ENCODE measurements at regions not wholly inside any gene's neighbourhood (a gene's known extent, or its start where the extent isn't known, plus 50 kb on each side); places are given as distances from the start of the nearest gene placed in this dataset.

DNA sequence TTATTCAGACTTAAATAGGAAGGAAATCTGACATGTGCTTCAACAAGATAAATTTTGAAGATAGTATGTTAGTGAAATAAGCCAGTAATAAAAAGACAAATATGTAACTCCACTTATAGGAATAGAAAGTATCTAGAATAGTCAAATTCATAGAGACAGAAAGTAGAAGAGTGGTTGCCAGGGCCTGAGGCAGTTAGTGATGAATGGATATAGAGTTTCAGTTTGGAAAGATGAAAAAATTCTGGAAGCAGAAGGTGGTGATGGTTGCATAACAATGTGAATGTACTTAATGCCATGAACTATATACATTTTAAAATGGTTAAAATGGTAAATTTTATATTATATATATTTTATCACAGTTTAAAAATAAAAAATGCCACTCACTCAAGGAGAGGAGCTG is 54.3 kb downstream of the HAND2 start:
- Histone ChIP-seq H2AK5ac (ENCODE audit: low read depth, low read length) (no peak overlapping the region), H3K27ac (ENCODE audit: low read depth, low read length) (no peak overlapping the region), H3K23ac (ENCODE audit: insufficient read length) (no peak overlapping the region), H3K14ac (ENCODE audit: insufficient read length) (no peak overlapping the region), H3K9me3 (ENCODE audit: insufficient read depth in 2 of 2, low read depth in 1 of 2, low read length in 1 of 2) (no peaks in the 10 kb centered on the region), H2AFZ (ENCODE audit: low read length) (no peak overlapping the region), H2BK5ac (ENCODE audit: low read depth, low read length) (no peak overlapping the region), H3K4me3 (ENCODE audit: extremely low read depth in 1 of 4, insufficient read depth in 2 of 4, low read depth in 3 of 4, low read length in 4 of 4) (no peak overlapping the region), H2BK20ac (ENCODE audit: low read length) (no peak overlapping the region), H3K79me1 (ENCODE audit: low read depth, low read length) (no peaks in the 10 kb centered on the region), H2BK12ac (ENCODE audit: low read depth, low read length) (no peak overlapping the region), H4K20me1 (replicated peaks in 1 of 2; ENCODE audit: control insufficient read depth in 1 of 2, insufficient read depth in 2 of 2, low read length in 2 of 2) (no peaks in the 10 kb centered on the region), H4K5ac (ENCODE audit: insufficient read length, low read depth, low read length) (no peak overlapping the region), H3K56ac (replicated peaks; ENCODE audit: insufficient read length, low read depth, low read length) (no peak overlapping the region), H4K91ac (replicated peaks; ENCODE audit: insufficient read length, low read length) (no peak overlapping the region), H3K4ac (replicated peaks; ENCODE audit: insufficient read length, low read depth, low read length) (no peak overlapping the region), H2BK120ac (replicated peaks; ENCODE audit: low read depth, low read length) (no peak overlapping the region), H3K23me2 (ENCODE audit: low read depth, low read length) (no peaks in the 10 kb centered on the region), H3K36me3 (ENCODE audit: control insufficient read depth in 2 of 4, insufficient read depth in 4 of 4, low read length in 3 of 4) (no peaks in the 10 kb centered on the region), H4K8ac (ENCODE audit: extremely low read depth, insufficient read depth, low read length) (no peak overlapping the region), H2BK15ac (ENCODE audit: low read length) (no peak overlapping the region), H3K4me1 (replicated peaks in 1 of 4; ENCODE audit: control insufficient read depth in 3 of 4, insufficient read depth in 4 of 4, low read length in 3 of 4) (peaks cover 0 to 2% (median under 1%) of the 10 kb centered on the region in 4 experiments; a peak in 2 of 7 replicates), H3K79me2 (ENCODE audit: control insufficient read depth in 1 of 2, insufficient read depth in 2 of 2, low read length in 2 of 2) (no peaks in the 10 kb centered on the region), H3K9ac (replicated peaks in 1 of 4; ENCODE audit: extremely low read depth in 1 of 4, low read depth in 3 of 4, low read length in 3 of 4) (no peak overlapping the region), H3K4me2 (ENCODE audit: insufficient read depth in 1 of 2, low read depth in 2 of 2, low read length in 2 of 2) (no peak overlapping the region), H3K27me3 (replicated peaks in 1 of 4; ENCODE audit: control insufficient read depth in 3 of 4, extremely low read depth in 1 of 4, insufficient read depth in 3 of 4, low read length in 3 of 4) (no peaks in the 10 kb centered on the region), H3K18ac (ENCODE audit: extremely low read depth, low read length) (no peak overlapping the region)
- FAIRE-seq (no peak), DNase-seq (ENCODE audit: low read depth in 1 of 2, low spot score in 2 of 2) (no peak)
- CTCF ChIA-PET (ENCODE audit: partially characterized antibody): no interaction called here
- POLR2A ChIA-PET (ENCODE audit: partially characterized antibody): no interaction called here
- TF ChIP-seq RAD21 (IDR thresholded peaks at IDR 0.05 in 1 of 2, conservative IDR thresholded peaks at IDR 0.05 in 1 of 2; ENCODE audit: low read depth in 2 of 2, low read length in 2 of 2): no peak
- TF ChIP-seq SRF (IDR thresholded peaks at IDR 0.05; ENCODE audit: low read depth, low read length): no peak
- TF ChIP-seq SAP30 (IDR thresholded peaks at IDR 0.05; ENCODE audit: insufficient read depth, insufficient replicate concordance, low read length): no peak
- no peak for TF ChIP-seq TAF7 (optimal IDR thresholded peaks at IDR 0.05; ENCODE audit: borderline replicate concordance, low read depth, low read length)
- no peak for TF ChIP-seq SP2 (IDR thresholded peaks at IDR 0.05; ENCODE audit: low read length)
- no peak for TF ChIP-seq PHF8 (conservative IDR thresholded peaks at IDR 0.05; ENCODE audit: low read depth, low read length)
- no peak for TF ChIP-seq ATF2 (IDR thresholded peaks at IDR 0.05; ENCODE audit: low read length)
- TF ChIP-seq RNF2 (IDR thresholded peaks at IDR 0.05; ENCODE audit: borderline replicate concordance, low read depth, low read length, missing control alignments, poor library complexity, severe bottlenecking): no peak
- TF ChIP-seq JUND (IDR thresholded peaks at IDR 0.05; ENCODE audit: low read length): no peak
- TF ChIP-seq POLR2A (IDR thresholded peaks at IDR 0.05; ENCODE audit: control extremely low read depth in 1 of 2, low read depth in 2 of 2, low read length in 2 of 2): no peak
- TF ChIP-seq CHD1 (IDR thresholded peaks at IDR 0.05; ENCODE audit: low read depth, low read length): no peak
- TF ChIP-seq, protein P1, sequence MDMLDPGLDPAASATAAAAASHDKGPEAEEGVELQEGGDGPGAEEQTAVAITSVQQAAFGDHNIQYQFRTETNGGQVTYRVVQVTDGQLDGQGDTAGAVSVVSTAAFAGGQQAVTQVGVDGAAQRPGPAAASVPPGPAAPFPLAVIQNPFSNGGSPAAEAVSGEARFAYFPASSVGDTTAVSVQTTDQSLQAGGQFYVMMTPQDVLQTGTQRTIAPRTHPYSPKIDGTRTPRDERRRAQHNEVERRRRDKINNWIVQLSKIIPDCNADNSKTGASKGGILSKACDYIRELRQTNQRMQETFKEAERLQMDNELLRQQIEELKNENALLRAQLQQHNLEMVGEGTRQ (IDR thresholded peaks at IDR 0.05; ENCODE audit: low read length): no peak
- TF ChIP-seq CHD2 (IDR thresholded peaks at IDR 0.05; ENCODE audit: low read length): no peak

All from H1 (cell line).